GM19468 (cell line): ENCODE measurements at regions not wholly inside any gene's neighbourhood (a gene's known extent, or its start where the extent isn't known, plus 50 kb on each side); places are given as distances from the start of the nearest gene placed in this dataset.

Experiments
- ATAC-seq: cut with Tn5 transposase; IDR thresholded peaks from one replicate; pipeline ENCODE4 v1.9.1; 2021; ENCODE audit warnings: mild to moderate bottlenecking, moderate library complexity, moderate number of reproducible peaks; ENCODE audit not compliant: unreplicated experiment; ENCODE audit errors: extremely low read depth

DNA sequence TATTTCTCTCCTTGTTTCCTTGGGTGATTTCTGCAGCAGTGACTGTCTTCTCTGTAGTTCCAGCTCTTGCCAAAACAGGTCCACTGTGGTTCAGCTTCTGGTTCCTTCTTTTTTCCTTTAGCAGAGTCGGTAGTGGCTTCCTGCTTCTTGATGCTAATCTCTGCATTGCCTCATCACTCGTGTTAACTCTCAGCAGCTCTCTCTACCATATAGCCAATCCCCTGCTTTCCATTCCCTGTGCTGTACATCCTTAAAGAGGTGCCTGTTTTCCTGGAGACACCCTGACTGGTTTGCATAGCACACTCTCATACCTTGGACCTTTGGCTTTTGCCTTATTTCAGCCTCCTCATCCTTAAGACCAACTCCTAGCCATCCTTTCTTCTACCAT lies 191.2 kb upstream of the LNX1 start:
- no peak for ATAC-seq

DNA sequence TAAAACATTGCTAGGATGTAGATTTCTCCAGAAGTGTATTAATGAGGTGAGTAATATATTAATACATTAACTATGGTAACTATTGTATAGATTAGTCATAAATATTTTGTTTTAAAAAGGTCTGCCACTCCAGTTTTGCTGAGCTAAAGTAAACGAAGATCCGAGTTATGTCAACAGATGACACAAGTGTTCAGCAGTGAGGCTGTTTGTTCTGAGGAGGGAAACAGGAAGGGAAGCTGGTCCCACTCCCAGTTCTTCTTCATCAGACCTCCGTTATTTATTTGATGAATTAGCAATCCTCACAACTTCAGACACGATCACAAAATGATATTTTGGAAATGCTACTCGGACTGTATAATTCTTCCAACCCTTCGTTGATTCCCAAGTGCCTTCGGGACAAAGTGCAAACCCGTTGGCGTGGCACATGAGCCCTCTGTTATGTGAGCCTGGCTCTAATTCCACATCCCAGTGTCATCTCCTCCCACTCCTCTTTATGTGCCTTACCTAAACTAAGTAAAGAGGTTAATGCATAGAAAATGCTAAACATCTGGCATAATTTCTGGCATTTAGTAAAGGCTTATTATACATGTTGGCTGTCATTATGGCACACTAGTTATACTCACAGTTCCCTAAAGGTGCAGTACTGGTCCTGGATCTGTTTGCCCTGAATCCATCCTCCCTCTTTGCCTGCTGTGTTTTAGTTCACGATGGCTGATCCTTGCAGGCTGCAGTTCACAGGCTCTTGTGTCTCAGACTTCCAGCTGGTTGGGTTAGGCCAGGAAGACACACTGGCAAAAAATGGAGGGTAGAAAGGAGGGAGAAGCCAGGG lies 190.6 kb upstream of the LNX1 start:
- no peak for ATAC-seq

DNA sequence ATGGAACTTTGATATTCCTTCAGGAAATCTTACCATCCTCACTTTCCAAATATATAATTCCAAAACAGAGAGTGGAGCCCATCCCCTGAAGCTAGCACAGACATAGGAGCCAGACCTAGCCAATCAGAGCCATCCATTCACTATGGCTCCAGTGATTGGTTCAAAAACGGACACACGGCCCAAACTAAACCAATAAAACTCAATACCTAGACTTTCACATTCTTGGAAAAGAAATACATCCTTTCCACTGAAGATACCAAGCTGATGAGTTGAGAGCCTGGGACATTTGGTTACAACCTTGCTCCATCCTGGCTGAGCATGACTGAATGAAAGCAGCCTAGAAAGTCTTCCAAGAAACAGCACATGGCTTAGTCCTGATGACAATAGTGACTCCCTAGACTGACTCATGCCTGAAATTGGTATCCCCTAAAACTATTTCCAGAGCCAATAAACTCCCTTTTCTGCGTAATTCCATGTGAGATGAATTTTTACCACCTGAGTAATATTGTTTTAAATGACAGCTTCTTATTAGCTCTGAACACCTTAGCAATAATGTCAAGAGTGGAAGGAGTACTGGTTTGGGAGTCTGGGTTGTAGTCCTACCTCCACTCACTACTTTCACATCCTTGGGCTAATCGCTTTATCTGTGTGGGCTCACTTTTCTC lies 189.6 kb upstream of the LNX1 start:
- no peak for ATAC-seq

DNA sequence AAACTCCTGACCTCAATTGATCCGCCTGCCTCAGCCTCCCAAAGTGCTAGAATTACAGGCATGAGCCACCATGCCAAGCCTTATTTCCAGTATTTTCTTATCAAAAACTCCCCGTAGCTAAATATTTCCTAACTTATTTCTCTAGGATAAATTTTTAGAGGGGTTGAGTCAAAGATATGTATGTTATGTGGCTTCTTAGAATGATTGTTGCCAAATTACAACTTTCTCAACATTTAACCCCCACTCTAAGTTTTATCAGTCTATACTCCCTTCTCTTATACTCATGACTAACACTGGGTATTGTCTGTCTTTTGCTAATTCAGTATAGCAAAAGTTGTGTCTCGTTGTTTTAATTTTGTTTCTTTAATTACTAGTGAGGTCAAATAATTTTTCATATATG lies 187.7 kb upstream of the LNX1 start:
- ATAC-seq, result no peak

DNA sequence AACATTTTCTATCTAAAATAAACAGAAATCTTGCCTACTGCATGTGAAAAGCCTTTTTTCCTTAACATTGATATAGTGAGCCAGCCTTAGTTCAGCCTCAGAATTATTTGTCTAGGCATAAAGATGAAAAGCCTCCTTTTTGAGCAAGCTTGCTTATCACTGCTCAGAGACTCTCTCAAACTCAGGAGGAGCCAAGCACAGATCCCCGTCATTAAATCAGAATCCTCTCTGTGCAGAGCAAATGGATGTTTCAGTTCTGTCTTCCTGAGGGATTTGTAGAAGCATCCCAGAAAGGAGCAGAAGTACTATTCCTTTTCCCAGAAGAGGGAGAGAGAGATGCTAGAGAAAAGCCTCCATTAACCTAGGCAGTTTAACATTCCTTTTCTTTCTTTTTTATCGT lies 186.9 kb upstream of the LNX1 start:
- no peak for ATAC-seq

DNA sequence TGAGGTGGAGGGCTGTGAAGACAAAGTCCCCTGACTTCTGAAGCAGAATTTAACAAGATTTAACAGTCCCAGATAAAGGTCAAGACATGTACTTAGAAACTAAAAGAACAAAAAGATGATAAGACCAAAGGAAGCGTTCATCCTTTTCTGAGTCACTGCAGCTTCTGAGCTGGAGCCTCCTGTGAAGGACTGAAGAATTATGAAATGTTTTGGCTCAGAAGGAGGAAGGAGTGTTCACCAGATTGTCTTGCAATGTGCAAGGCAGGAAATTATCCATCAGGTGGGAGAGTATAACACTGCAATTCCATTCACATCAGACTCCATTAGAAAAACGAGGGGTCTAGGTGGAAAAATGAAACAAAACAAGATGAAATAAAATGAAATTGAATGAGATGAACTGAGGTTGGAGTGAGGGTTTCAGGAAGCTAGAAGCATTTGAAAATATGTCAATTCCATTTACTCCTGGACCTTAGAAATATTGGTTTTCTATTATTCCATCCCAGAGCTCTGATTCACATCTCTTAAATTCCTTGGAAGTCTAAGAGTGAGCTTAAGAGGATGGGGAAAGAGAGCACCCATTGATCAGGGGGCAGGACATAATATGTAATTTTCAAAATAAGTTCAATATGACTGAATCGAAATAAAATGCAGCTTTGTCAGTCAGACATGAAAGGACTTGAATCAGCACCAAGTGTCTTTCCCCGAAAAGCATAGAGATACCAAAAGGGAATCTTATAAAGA lies 186.1 kb upstream of the LNX1 start:
- ATAC-seq, result no peak

DNA sequence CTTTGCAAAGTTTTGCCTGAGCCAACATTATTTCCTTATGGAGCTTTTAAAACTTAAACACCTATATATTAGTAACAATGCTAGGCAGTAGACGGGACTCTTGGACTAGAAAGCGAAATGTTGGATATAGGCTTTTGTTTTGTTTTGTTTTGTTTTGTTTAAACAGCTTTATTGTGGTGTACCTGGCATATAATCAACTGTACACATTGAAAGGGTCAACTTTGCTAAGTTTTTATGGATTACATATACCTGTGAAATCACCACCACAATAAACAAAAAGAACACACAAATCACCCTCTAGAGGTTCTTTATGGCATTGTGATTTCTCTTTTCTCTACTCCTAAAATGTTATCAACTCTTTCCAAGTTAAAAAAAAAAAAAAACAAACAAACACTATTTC lies 184.9 kb upstream of the LNX1 start:
- no peak for ATAC-seq

DNA sequence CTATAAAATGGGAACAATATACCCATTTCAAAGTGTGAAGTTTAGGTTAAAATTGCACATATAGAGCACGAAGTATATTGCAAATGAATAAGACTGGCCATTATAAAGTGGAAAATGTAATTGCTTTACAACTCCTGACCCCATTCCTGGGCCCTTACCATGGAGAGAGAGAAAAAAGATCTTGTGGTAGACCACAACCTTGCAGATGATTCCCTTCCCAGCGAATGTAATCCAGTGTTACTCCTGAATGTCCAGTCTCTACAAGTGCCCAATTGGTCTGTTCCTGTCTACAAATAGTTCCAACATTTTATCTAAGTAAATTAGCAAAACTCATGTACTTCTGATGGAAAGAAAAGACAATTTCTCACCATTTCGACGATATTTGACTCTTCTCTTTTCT lies 184.1 kb upstream of the LNX1 start:
- no peak for ATAC-seq

DNA sequence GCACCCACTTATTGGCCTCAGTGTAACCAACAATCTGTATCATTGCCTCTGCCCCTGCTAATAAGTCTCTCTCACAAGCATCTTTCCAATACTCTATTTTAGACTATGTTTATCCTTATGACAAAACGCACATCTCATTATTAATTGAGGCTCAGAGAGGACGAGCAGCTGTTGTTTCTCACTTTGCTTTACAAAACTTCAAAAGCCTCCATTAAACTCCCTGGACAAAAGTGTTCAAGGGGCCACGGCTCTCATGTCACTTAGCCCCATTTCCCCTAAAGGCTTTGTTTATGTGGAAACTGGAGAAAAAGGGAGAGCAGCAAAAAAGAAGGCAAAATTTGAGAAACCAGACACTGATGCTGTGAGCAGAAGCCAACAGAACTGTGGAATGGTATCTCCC lies 180.0 kb upstream of the LNX1 start:
- no peak for ATAC-seq

DNA sequence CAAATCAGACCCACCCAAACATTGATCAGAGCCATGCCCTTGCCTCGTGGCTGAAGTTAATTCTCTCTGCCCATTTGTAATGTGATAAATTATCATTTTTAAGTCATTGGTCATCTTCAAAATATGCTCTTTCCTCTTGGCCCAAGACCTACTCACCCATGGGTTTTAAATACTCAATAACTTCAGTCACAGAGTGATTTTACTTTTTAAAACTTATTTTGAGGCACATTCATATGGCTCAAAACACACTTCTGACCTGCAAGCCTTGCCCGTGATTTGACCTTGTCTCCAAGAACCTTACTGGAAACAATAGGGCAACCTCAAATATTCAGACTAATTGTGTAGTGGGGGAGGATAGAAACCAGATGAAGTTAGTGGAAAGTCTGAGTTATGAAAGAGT lies 176.2 kb upstream of the LNX1 start:
- ATAC-seq, result no peak

DNA sequence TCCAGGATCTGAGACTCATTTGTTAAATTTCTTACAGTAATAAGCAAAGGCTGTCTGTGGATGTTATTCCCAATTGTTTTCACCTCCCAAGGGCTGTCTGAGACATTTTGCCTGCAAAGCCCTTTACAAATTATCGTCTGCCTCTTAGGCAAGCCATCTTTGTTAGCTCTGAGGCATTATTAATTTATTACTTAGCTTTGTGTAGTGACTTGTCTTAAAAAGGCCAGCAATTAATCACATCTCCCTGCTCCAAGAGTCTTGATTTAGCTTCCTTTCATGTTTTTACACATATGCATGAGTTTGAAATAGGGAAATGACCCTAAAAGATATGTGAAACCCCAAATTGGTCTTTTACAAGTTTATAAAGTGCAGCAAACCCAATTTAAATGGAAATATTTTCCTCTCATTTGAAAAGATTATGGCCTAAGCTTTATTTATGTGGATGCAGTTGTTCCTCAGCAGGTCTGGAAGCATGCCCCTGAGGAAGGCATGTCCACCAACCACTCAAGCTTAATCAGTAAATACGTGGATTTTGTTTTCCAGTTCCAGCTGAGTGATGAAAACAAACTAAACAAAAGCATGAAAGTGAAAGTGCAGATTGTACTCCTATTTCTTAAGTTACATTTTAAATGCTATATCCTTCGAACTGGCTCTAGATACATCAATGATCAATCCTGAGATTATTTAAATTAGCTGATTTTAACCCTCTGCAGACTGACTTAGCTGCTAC lies 173.6 kb upstream of the LNX1 start:
- ATAC-seq, result no peak

DNA sequence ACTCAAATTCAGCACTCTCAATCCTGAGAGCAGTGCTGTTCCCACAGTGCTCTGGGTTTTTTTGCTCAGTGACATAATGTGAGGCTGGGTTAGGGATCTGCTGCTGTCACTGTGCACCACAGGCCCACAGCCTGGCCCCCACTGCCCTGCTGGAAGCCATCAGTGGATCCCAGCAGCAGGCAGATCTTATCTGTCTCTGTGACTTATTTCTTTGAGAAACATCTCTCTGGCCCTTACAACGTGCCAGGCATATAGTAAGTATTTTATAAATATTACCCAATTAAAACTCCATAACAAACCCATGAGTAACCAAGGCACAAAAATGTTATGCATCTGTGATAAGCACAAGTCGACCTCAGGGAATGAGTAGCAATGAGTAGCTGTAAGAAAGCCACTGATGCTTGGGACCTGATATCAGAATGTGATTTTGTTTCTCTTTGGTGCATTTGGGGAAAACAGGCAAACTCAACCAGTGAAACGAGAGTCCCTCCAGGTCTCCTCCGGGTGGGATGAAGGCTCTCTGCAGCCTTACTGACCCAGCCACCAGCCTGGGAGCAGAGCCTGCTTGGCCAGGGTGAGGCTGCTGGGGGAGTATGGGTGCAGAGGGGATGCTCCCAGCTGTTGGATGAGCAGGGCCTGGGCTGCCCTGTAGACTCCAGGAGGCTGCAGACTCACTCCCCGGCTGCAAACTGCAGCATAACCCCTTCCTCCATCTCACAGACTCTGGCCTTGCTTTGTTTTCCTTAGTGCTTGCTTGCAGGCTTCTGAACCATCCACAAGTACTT lies 172.7 kb upstream of the LNX1 start:
- ATAC-seq, result no peak

DNA sequence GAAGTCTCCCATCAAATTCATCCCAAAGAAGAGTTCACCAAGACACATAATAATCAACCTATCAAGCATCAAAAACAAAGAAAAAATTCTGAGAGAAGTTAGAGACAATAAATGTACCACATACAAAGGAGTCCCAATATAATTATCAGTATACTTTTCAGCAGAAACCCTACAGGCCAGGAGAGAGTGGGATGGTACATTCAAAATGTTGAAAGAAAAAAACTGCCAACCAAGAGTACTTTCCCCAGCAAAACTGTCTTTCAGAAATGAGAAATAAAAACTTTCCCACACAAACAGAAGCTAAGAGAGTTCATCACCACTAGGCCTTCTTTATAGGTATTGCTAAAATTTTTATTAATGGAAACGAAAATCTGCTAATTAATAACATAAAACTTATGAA lies 164.4 kb upstream of the LNX1 start:
- ATAC-seq, result no peak

DNA sequence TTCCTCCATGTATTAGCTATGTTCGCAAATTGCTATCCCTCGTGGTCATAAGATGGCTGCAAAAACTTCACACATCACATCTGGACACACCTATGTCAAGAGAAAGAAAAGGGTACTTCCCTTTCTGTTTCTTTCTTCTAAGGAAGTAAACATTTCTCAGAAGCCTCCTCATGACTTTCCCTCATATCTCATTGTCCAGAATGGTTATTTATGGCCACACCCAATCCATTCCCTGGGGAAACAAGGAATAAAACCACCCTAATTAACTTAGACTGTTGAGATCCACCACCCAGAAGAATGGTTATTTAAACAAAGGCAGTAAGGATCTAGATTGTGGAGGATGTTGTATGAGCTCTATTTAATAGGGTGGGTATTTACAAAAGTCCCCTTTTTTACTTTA lies 160.8 kb upstream of the LNX1 start:
- no peak for ATAC-seq

DNA sequence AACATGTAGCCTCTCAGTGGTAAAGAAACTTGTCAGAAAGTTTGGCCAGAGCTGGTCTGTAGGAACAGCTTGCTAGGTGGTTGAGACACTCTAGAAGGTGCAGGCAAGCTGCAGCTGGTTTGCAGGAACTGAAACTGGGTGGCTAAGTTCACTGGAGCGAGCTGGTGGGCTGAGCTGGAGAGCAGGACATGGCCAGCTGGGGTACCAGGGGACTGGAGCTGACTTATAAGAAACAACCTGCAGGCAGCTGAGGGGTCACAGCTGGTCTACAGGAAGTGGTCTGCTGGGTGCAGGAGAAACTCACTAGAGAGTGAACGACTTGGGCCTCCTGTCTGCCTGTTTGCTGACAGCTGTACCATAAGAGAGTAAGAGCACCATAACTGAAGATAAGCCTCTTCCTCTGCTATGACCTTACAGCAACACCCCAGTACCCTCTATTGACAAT lies 157.1 kb upstream of the LNX1 start:
- ATAC-seq, result peak; percentile 98

DNA sequence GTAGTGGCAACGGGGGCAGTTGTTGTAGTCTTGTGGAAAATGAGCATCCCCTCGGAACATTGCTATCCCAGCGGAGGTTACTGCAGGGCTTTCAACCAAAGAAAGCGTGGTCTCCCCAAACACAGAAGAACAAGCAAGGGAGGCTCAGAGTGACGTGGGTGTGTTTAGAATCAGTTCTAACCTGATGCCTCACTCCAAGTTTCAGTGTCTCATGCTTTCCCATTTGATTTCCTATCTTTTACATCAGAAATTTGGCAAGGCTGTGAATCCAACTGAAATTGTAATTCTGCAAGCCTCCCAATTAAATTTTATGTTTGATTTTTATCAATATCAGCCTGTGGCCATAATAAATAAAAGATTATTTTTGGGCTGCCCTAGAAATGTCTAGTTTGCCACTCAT lies 156.1 kb upstream of the LNX1 start:
- no peak for ATAC-seq

DNA sequence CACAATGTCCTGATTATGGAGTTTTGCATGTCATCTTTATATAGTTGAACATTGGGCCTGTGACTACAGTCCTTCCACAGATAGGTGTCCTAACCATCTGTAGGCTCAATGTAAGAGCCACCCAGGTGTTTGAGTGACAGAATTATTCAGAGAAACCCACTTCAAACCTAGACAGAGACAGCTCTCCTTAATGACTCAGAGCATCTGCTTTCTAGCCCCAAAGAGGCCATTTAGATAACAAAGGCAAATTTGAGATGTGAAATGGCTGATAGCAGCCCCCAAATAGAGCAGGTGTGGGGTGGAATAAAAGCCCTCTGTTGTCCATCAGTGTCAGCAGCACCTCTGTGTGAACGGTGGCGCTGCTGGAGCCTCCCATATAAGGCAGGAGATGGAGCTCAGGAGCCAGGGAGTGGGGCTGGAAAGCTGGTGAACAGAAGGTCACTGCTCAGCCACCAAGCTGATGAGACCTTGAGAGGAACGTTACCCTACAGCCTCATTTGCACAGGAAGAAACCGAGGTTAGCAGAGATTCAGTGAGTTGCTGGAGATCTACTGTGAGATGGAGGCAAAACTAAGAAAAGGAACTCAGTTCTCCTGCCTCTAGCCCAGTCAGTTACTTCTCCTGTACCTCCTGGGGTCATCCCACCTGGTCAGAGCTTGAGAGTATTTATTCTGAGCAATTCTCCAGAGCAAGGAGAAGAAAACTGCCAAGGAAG lies 153.3 kb upstream of the LNX1 start:
- ATAC-seq, result no peak

DNA sequence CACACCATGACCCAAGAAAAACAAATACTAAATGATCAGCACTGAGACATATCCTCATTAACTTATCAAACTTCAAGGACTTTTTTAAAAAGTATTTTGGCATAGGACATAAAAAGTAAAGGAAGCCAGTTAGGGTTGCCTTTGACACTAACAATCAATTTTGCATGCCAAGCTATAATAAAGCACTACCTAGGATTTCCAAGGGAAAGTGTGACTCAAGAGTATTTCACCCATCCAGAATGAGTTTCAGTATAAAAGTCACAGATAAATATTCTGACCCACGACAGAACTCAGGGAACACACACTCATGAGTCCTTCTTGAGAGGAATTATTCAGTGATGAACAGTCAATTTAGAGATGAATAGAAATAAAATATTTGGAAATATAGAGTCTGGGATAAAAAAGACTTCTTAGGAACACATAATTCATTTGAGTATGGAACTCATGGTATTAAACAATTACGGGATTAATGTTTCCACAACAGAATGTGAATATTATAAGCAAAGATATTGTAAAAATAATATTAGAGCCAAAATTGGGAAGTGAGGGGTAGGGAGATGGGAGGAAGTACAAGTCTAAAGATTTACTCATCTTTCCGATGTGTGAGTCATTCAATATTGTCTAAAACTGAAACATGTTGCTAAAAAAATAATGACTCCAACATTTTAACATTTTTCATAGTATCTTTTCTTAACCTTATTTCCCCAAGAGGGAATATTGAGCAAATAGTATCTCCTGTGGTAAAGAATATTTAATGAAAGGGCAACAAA lies 143.5 kb upstream of the LNX1 start:
- ATAC-seq, result no peak
